HCT116 (cell line): ENCODE measurements at regions not wholly inside any gene's neighbourhood (a gene's known extent, or its start where the extent isn't known, plus 50 kb on each side); places are given as distances from the start of the nearest gene placed in this dataset.

Experiments used
- ATAC-seq: fragments of 200-7000 bp; cut with Tn5 transposase; 2 replicates; pipeline ENCODE4 v1.9.1; 2020; ENCODE audit warnings: mild to moderate bottlenecking, moderate library complexity
- BruUV-seq: library from RNA; stranded (reverse); fragments of 400-500 nt; replicated peaks from 2 replicates; lab custom pipeline; 2021; lab: Mats Ljungman, UMichigan
- CTCF ChIA-PET: fragments of 300-600 bp; sonication (Branson Sonifier 250); formaldehyde crosslinking; loops from one replicate; lab custom pipeline; 2021; ENCODE audit warnings: antibody characterized with exemption; lab: Charles Lee
- POLR2A ChIA-PET: fragments of 300-600, 350-600 bp; sonication (Branson Sonifier 250); formaldehyde crosslinking; loops from one replicate; lab custom pipeline; 2021; ENCODE audit warnings: antibody characterized with exemption; lab: Charles Lee
- RAD21 ChIA-PET, 2 experiments: fragments of 300-600 bp; sonication (Branson Sonifier 250); formaldehyde crosslinking; loops; one replicate each; lab custom pipeline; 2023; ENCODE audit warnings: low total read pairs in 2 of 2; ENCODE audit not compliant: uncharacterized antibody in 2 of 2, unreplicated experiment in 2 of 2, low non-redundant PET in 1 of 2; lab: Charles Lee
- DNase-seq: peaks from one replicate; pipeline ENCODE4 v3.0.0-alpha.2; 2010; ENCODE audit warnings: low read depth, low spot score
- H2AFZ ChIP-seq: fragments of 200-600 bp; shearing (Covaris generic), sonication (generic); 2 replicates; pipeline ENCODE4 v1.6.1; 2017; ENCODE audit warnings: low read depth, mixed run types, mixed read lengths, antibody characterized with exemption, low read length; ENCODE audit not compliant: poor library complexity, severe bottlenecking
- H3K27ac ChIP-seq: 2 replicates; pipeline ENCODE4 v1.5.1; 2012; ENCODE audit warnings: low read depth, low read length
- H3K27me3 ChIP-seq: fragments of 200-600 bp; sonication (generic); 2 replicates; pipeline ENCODE4 v1.6.1; 2016; ENCODE audit warnings: mixed run types, low read length, mixed read lengths; ENCODE audit not compliant: insufficient read depth
- H3K36me3 ChIP-seq, 2 experiments: fragments of 200-500 bp in 1 of 2; fragments of 200-600 bp in 1 of 2; sonication (Bioruptor generic) in 1 of 2; sonication (generic) in 1 of 2; 2 replicates each; pipeline versions ENCODE4 v1.5.1 to v1.6.1; 2014 to 2016; ENCODE audit warnings: low read length in 2 of 2, inconsistent platforms in 1 of 2, mixed read lengths in 1 of 2, mixed run types in 1 of 2; ENCODE audit not compliant: insufficient read depth in 2 of 2, control insufficient read depth in 1 of 2
- H3K4me1 ChIP-seq, 2 experiments: fragments of 200-600 bp in 1 of 2; sonication (generic) in 1 of 2; 2 replicates each; pipeline versions ENCODE4 v1.5.1 to v1.6.1; 2012 to 2017; ENCODE audit warnings: low read length in 2 of 2, inconsistent platforms in 1 of 2, mild to moderate bottlenecking in 1 of 2, mixed read lengths in 1 of 2, mixed run types in 1 of 2, moderate library complexity in 1 of 2; ENCODE audit not compliant: insufficient read depth in 2 of 2, control insufficient read depth in 1 of 2
- H3K4me2 ChIP-seq: fragments of 200-600 bp; sonication (generic); 2 replicates; pipeline ENCODE4 v1.6.1; 2017; ENCODE audit warnings: mixed run types, low read length, mixed read lengths
- H3K4me3 ChIP-seq, 2 experiments: fragments of 200-600 bp in 1 of 2; sonication (generic) in 1 of 2; replicated peaks in 1 of 2; 2 replicates each; pipeline ENCODE4 v1.5.1; 2011 to 2016; ENCODE audit warnings: low read length in 2 of 2, control low read depth in 1 of 2, low read depth in 1 of 2, mild to moderate bottlenecking in 1 of 2, mixed read lengths in 1 of 2, mixed run types in 1 of 2
- H3K79me2 ChIP-seq: fragments of 200-600 bp; sonication (generic); 2 replicates; pipeline ENCODE4 v1.6.1; 2017; ENCODE audit warnings: mild to moderate bottlenecking, mixed run types, low read length, moderate library complexity, mixed read lengths; ENCODE audit not compliant: insufficient read depth
- H3K9ac ChIP-seq: fragments of 200-600 bp; sonication (generic); 2 replicates; pipeline ENCODE4 v1.6.1; 2016; ENCODE audit warnings: low read length, mixed read lengths
- H3K9me2 ChIP-seq: fragments of 200-600 bp; sonication (generic), shearing (Covaris generic); 2 replicates; pipeline ENCODE4 v1.6.1; 2017; ENCODE audit warnings: mixed run types, mild to moderate bottlenecking, moderate library complexity; ENCODE audit not compliant: insufficient read depth
- H3K9me3 ChIP-seq, 2 experiments: fragments of 200-500 bp in 1 of 2; fragments of 200-600 bp in 1 of 2; sonication (Bioruptor generic) in 1 of 2; sonication (generic) in 1 of 2; 2 replicates each; pipeline ENCODE4 v1.6.1; 2014 to 2017; ENCODE audit warnings: low read length in 2 of 2, mixed read lengths in 2 of 2, inconsistent platforms in 1 of 2, low read depth in 1 of 2, mild to moderate bottlenecking in 1 of 2, mixed run types in 1 of 2, moderate library complexity in 1 of 2; ENCODE audit not compliant: control insufficient read depth in 1 of 2, insufficient read depth in 1 of 2
- H4K20me1 ChIP-seq: fragments of 200-600 bp; sonication (generic), shearing (Covaris generic); 2 replicates; pipeline ENCODE4 v1.6.1; 2017; ENCODE audit warnings: mixed run types, mild to moderate bottlenecking, moderate library complexity; ENCODE audit not compliant: insufficient read depth
- ATF3 ChIP-seq: IDR thresholded peaks from 2 replicates; pipeline ENCODE4 v1.6.1; 2012
- CBX3 ChIP-seq: IDR thresholded peaks from 2 replicates; pipeline ENCODE4 v1.6.1; 2012; ENCODE audit warnings: low read depth
- CEBPB ChIP-seq: IDR thresholded peaks from 2 replicates; pipeline ENCODE4 v1.6.1; 2012; ENCODE audit warnings: low read depth
- CTCF ChIP-seq, 3 experiments: fragments of 200-600 bp in 1 of 3; sonication (generic) in 1 of 3; IDR thresholded peaks in 2 of 3; conservative IDR thresholded peaks in 1 of 3; 2 replicates each; pipeline ENCODE4 v1.5.1; 2012 to 2017; ENCODE audit warnings: low read depth in 2 of 3, low read length in 2 of 3, antibody characterized with exemption in 1 of 3, borderline replicate concordance in 1 of 3, control low read depth in 1 of 3, mild to moderate bottlenecking in 1 of 3, mixed read lengths in 1 of 3, mixed run types in 1 of 3, moderate library complexity in 1 of 3; ENCODE audit not compliant: insufficient read depth in 1 of 3
- EGR1 ChIP-seq: IDR thresholded peaks from 2 replicates; pipeline ENCODE4 v1.6.1; 2012; ENCODE audit warnings: low read depth
- ELF1 ChIP-seq: IDR thresholded peaks from 2 replicates; pipeline ENCODE4 v1.6.1; 2012; ENCODE audit warnings: low read depth, borderline replicate concordance
- REST ChIP-seq: IDR thresholded peaks from 2 replicates; pipeline ENCODE4 v1.6.1; 2012; ENCODE audit warnings: low read depth
- TCF7L2 ChIP-seq: IDR thresholded peaks from 2 replicates; pipeline ENCODE4 v1.7.0; 2011; ENCODE audit warnings: borderline replicate concordance, inconsistent platforms; ENCODE audit not compliant: insufficient read depth, insufficient read length; ENCODE audit errors: extremely low read depth
- YY1 ChIP-seq: IDR thresholded peaks from 2 replicates; pipeline ENCODE4 v1.6.1; 2011; ENCODE audit warnings: low read length, low read depth, moderate library complexity, mild to moderate bottlenecking; ENCODE audit not compliant: insufficient replicate concordance; ENCODE audit errors: extremely low read depth
- ZFX ChIP-seq: fragments of 450-650 bp; IDR thresholded peaks from 2 replicates; pipeline ENCODE4 v1.6.1; 2017
- ZNF274 ChIP-seq: fragments of 200-500 bp; sonication (Bioruptor generic); IDR thresholded peaks from 2 replicates; pipeline ENCODE4 v1.6.1; 2014; ENCODE audit warnings: mild to moderate bottlenecking, low read depth, low read length, inconsistent platforms
- intact Hi-C: fragments of 100-400 bp; cut with micrococcal nuclease; formaldehyde crosslinking; loops from 2 replicates; pipeline ENCODE4 v1.10.0; 2022

- no peak for TF ChIP-seq REST
- TF ChIP-seq YY1 = no peak
- no peak for TF ChIP-seq CBX3
- no peak for TF ChIP-seq ATF3
- TF ChIP-seq ZNF274 = no peak
Measured at GRCh38 chr11:127470306-127470884, 469.8 kb upstream of the KIRREL3 start (continued).

GRCh38 chr11:127464325-127464724 is 463.8 kb upstream of the KIRREL3 start:
- ATAC-seq (no peak), DNase-seq (no peak)
- RAD21 ChIA-PET = no interaction called here
- Histone ChIP-seq H3K9me3 (peaks cover 3 to 12% of the 10 kb centered on the region in 2 experiments; a peak in 2 of 4 replicates), H3K4me3 (no peak overlapping the region), H3K27ac (no peak overlapping the region), H3K9ac (no peak overlapping the region), H3K4me1 (no peaks in the 10 kb centered on the region), H3K4me2 (no peak overlapping the region), H3K36me3 (no peaks in the 10 kb centered on the region), H3K27me3 (no peaks in the 10 kb centered on the region), H2AFZ (no peak overlapping the region), H4K20me1 (no peaks in the 10 kb centered on the region), H3K79me2 (no peaks in the 10 kb centered on the region), H3K9me2 (no peaks in the 10 kb centered on the region)
- POLR2A ChIA-PET = no interaction called here
- BruUV-seq = no TSS peak
- CTCF ChIA-PET = no interaction called here
- intact Hi-C loops = no loop called here
- TF ChIP-seq CBX3 (no peak), EGR1 (no peak), ZNF274 (no peak), TCF7L2 (no peak), ZFX (no peak), CTCF (IDR thresholded peaks at IDR 0.05 in 2 of 3, conservative IDR thresholded peaks at IDR 0.05 in 1 of 3; ENCODE audit: borderline replicate concordance in 1 of 3, insufficient read depth in 1 of 3, low read depth in 2 of 3, low read length in 2 of 3) (no peak), ELF1 (no peak), CEBPB (no peak), ATF3 (no peak)
